HG02938 (cell line): ENCODE measurements at regions not wholly inside any gene's neighbourhood (a gene's known extent, or its start where the extent isn't known, plus 50 kb on each side); places are given as distances from the start of the nearest gene placed in this dataset.
"Not testable (repeated sequence)": the region's sequence is repeated elsewhere in the genome, so short reads cannot be mapped to it uniquely, and the experiment has no call there.

ENCODE experiments used
- ATAC-seq: cut with Tn5 transposase; IDR thresholded peaks from one replicate; pipeline ENCODE4 v1.9.1; 2021; ENCODE audit warnings: mild to moderate bottlenecking, moderate library complexity; ENCODE audit not compliant: unreplicated experiment

- ATAC-seq, result no peak
These were observed 252.1 kb upstream of the GRM7 start for GRCh38 chr3:6608843-6609242.

- ATAC-seq, result no peak
These were observed 248.8 kb upstream of the GRM7 start for GRCh38 chr3:6612034-6612616.

GRCh38 chr3:6622260-6622659 is 238.7 kb upstream of the GRM7 start:
- ATAC-seq, result no peak

- no peak for ATAC-seq
These were observed 238.2 kb upstream of the GRM7 start for GRCh38 chr3:6622712-6623111.

- ATAC-seq, result no peak
These were observed 229.5 kb upstream of the GRM7 start for GRCh38 chr3:6631376-6631775.

- peak; percentile 44 for ATAC-seq
These were observed 220.0 kb upstream of the GRM7 start for GRCh38 chr3:6640907-6641306.

GRCh38 chr3:6644070-6644929 is 216.6 kb upstream of the GRM7 start:
- ATAC-seq, result peak; percentile 68

GRCh38 chr3:6654670-6655069 is 206.2 kb upstream of the GRM7 start:
- no peak for ATAC-seq

GRCh38 chr3:6655275-6655674 is 205.6 kb upstream of the GRM7 start:
- ATAC-seq, result no peak

- ATAC-seq, result no peak
These were observed 203.3 kb upstream of the GRM7 start for GRCh38 chr3:6657591-6657990.

- ATAC-seq, result no peak
These were observed 193.6 kb upstream of the GRM7 start for GRCh38 chr3:6667354-6667753.

GRCh38 chr3:6671363-6671762 is 189.6 kb upstream of the GRM7 start:
- ATAC-seq, result no peak

GRCh38 chr3:6679510-6679909 is 181.4 kb upstream of the GRM7 start:
- peak; percentile 55 for ATAC-seq

GRCh38 chr3:6680119-6680806 is 180.7 kb upstream of the GRM7 start:
- ATAC-seq, result peak; percentile 99

GRCh38 chr3:6697285-6697684 is 163.6 kb upstream of the GRM7 start:
- ATAC-seq, result no peak

GRCh38 chr3:6697722-6698121 is 163.2 kb upstream of the GRM7 start:
- ATAC-seq, result peak; percentile 79

GRCh38 chr3:6704817-6705216 is 156.1 kb upstream of the GRM7 start:
- ATAC-seq, result not testable (repeated sequence)

- no peak for ATAC-seq
These were observed 154.1 kb upstream of the GRM7 start for GRCh38 chr3:6706777-6707176.

- ATAC-seq, result no peak
These were observed 151.7 kb upstream of the GRM7 start for GRCh38 chr3:6709178-6709577.

GRCh38 chr3:6714962-6715361 is 146.0 kb upstream of the GRM7 start:
- ATAC-seq, result no peak

- ATAC-seq, result no peak
These were observed 144.5 kb upstream of the GRM7 start for GRCh38 chr3:6716420-6716819.
